Neural crest cell (in vitro differentiated cells): ENCODE measurements at regions not wholly inside any gene's neighbourhood (a gene's known extent, or its start where the extent isn't known, plus 50 kb on each side); places are given as distances from the start of the nearest gene placed in this dataset.
"Not testable (repeated sequence)": the region's sequence is repeated elsewhere in the genome, so short reads cannot be mapped to it uniquely, and the experiment has no call there.

ENCODE experiments used
- DNase-seq: peaks from one replicate; pipeline ENCODE4 v3.0.0; 2021; ENCODE audit warnings: low read depth, mixed read lengths, low spot score
- H3K27ac Mint-ChIP-seq: one replicate; pipeline ENCODE4 v1.8.0; 2021; ENCODE audit warnings: mild to moderate bottlenecking, mixed read lengths; ENCODE audit not compliant: unreplicated experiment
- H3K27me3 Mint-ChIP-seq: 2 replicates; pipeline ENCODE4 v1.8.0; 2021; ENCODE audit warnings: low read depth, mild to moderate bottlenecking, mixed read lengths
- H3K36me3 Mint-ChIP-seq: 2 replicates; pipeline ENCODE4 v1.8.0; 2021; ENCODE audit warnings: low read depth, mild to moderate bottlenecking, mixed read lengths
- H3K4me1 Mint-ChIP-seq: 2 replicates; pipeline ENCODE4 v1.8.0; 2021; ENCODE audit warnings: mixed read lengths
- H3K4me3 Mint-ChIP-seq: one replicate; pipeline ENCODE4 v1.8.0; 2021; ENCODE audit warnings: mild to moderate bottlenecking, mixed read lengths
- H3K9me3 Mint-ChIP-seq: 2 replicates; pipeline ENCODE4 v1.8.0; 2021; ENCODE audit warnings: mixed read lengths
- CTCF ChIP-seq: fragments of 200-600 bp; sonication (generic); conservative IDR thresholded peaks from 2 replicates; pipeline ENCODE4 v1.5.0; 2021; ENCODE audit warnings: antibody characterized with exemption, mild to moderate bottlenecking

- Mint-ChIP-seq H3K36me3 (no peaks in the 10 kb centered on the region), H3K4me1 (peaks cover 3% of the 10 kb centered on the region), H3K27ac (no peak overlapping the region), H3K27me3 (no peaks in the 10 kb centered on the region), H3K4me3 (no peak overlapping the region), H3K9me3 (no peaks in the 10 kb centered on the region)
- no peak for TF ChIP-seq CTCF
- no peak for DNase-seq
These were observed 806.5 kb downstream of the IGSF11 start for GRCh38 chr3:118228151-118228550.

GRCh38 chr3:118229196-118229595 lies 805.5 kb downstream of the IGSF11 start:
- no peaks in the 10 kb centered on the region for H3K27me3 Mint-ChIP-seq
- H3K9me3 Mint-ChIP-seq, result no peaks in the 10 kb centered on the region
- H3K4me3 Mint-ChIP-seq, result no peak overlapping the region
- peaks cover 3% of the 10 kb centered on the region for H3K4me1 Mint-ChIP-seq
- no peaks in the 10 kb centered on the region for H3K36me3 Mint-ChIP-seq
- DNase-seq, result no peak
- H3K27ac Mint-ChIP-seq, result no peak overlapping the region
- no peak for TF ChIP-seq CTCF

- DNase-seq, result no peak
- TF ChIP-seq CTCF, result no peak
- Mint-ChIP-seq H3K27ac (no peak overlapping the region), H3K4me1 (no peaks in the 10 kb centered on the region), H3K9me3 (no peaks in the 10 kb centered on the region), H3K4me3 (no peak overlapping the region), H3K27me3 (no peaks in the 10 kb centered on the region), H3K36me3 (no peaks in the 10 kb centered on the region)
These were observed 803.1 kb downstream of the IGSF11 start for GRCh38 chr3:118231578-118231977.

GRCh38 chr3:118239253-118239652 lies 795.4 kb downstream of the IGSF11 start:
- Mint-ChIP-seq H3K27me3 (no peaks in the 10 kb centered on the region), H3K4me1 (no peaks in the 10 kb centered on the region), H3K36me3 (no peaks in the 10 kb centered on the region), H3K4me3 (no peak overlapping the region), H3K27ac (no peak overlapping the region), H3K9me3 (peaks cover under 1% of the 10 kb centered on the region)
- TF ChIP-seq CTCF, result no peak
- no peak for DNase-seq

DNA sequence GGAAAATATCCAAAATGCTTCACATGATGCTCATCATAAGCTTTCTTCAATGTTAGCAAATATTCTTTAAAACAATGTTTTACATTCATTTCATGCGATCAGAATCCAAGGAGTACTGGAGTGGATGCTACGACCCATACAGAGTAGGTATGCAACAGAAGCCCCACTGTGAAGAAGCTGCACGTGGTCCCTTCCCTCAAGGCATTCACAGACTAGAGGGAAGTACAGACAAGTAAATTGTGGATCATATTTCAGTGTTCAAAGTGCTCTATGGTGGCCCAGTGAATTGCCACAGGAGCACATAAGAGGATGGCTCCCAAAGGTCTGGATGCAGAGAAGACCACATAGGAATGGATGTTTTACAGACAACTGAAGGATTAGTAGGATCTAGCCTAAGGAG lies 789.9 kb downstream of the IGSF11 start:
- Mint-ChIP-seq H3K36me3 (peaks cover 3% of the 10 kb centered on the region), H3K4me1 (no peaks in the 10 kb centered on the region), H3K27me3 (no peaks in the 10 kb centered on the region), H3K4me3 (no peak overlapping the region), H3K9me3 (peaks cover 6% of the 10 kb centered on the region), H3K27ac (no peak overlapping the region)
- no peak for TF ChIP-seq CTCF
- no peak for DNase-seq

- DNase-seq, result no peak
These were observed 789.3 kb downstream of the IGSF11 start for GRCh38 chr3:118245312-118245711.

DNA sequence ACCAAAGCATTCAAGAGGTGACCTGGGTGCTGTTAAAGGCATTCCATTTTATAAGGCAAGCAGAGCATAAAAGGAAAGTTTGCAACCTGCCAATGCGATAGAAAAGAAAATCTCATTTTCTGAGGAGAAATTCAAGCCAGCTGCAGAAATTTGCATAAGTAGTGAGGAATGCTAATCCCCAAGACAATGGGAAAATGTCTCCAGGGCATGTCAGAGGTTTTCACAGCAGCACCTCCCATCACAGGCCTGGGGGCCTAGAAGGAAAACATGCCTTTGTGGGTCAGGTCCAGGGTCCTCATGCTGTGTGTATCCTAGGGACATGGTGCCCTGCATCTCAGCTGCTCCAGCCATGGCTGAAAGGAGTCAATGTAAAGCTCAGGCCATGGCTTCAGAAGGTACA lies 775.8 kb downstream of the IGSF11 start:
- not testable (repeated sequence) for H3K27me3 Mint-ChIP-seq, DNase-seq, H3K27ac Mint-ChIP-seq, H3K36me3 Mint-ChIP-seq, H3K4me1 Mint-ChIP-seq, H3K4me3 Mint-ChIP-seq
- peaks cover 19% of the 10 kb centered on the region for H3K9me3 Mint-ChIP-seq

More at GRCh38 chr3:118245312-118245711, 789.3 kb downstream of the IGSF11 start:
- Mint-ChIP-seq H3K27ac (no peak overlapping the region), H3K36me3 (peaks cover 3% of the 10 kb centered on the region), H3K4me3 (no peak overlapping the region), H3K4me1 (no peaks in the 10 kb centered on the region), H3K27me3 (no peaks in the 10 kb centered on the region), H3K9me3 (peaks cover 6% of the 10 kb centered on the region)
- TF ChIP-seq CTCF, result no peak
